Suppressor macrophage treated with lipopolysaccharide for 1 hour (primary cell): ENCODE measurements at regions not wholly inside any gene's neighbourhood (a gene's known extent, or its start where the extent isn't known, plus 50 kb on each side); places are given as distances from the start of the nearest gene placed in this dataset.
A peak's percentile ranks its signal among the peaks of the same experiment; 100 is the strongest.
"Not testable (repeated sequence)": the region's sequence is repeated elsewhere in the genome, so short reads cannot be mapped to it uniquely, and the experiment has no call there.

Source experiments
- DNase-seq, 3 donors: peaks; one replicate each; pipeline ENCODE4 v3.0.0-alpha.2; 2020 to 2022

GRCh38 chr7:115241151-115241550 is 319.3 kb downstream of the MDFIC start:
- DNase-seq, result no peak

- DNase-seq, result no peak
These were observed 318.3 kb downstream of the MDFIC start for GRCh38 chr7:115240242-115240641.

- no peak for DNase-seq
These were observed 313.2 kb downstream of the MDFIC start for GRCh38 chr7:115235075-115235474.

GRCh38 chr7:115233809-115234208 is 311.9 kb downstream of the MDFIC start:
- no peak for DNase-seq

GRCh38 chr7:115232041-115232440 is 310.1 kb downstream of the MDFIC start:
- no peak for DNase-seq

- peak; percentile 43 to 69 (median 67) for DNase-seq
These were observed 309.1 kb downstream of the MDFIC start for GRCh38 chr7:115230882-115231571.

GRCh38 chr7:115229401-115230105 is 307.7 kb downstream of the MDFIC start:
- no peak for DNase-seq

- DNase-seq, result no peak
These were observed 305.8 kb downstream of the MDFIC start for GRCh38 chr7:115227473-115228235.

GRCh38 chr7:115226410-115226809 is 304.5 kb downstream of the MDFIC start:
- DNase-seq, result no peak

- DNase-seq, result no peak
These were observed 303.0 kb downstream of the MDFIC start for GRCh38 chr7:115224922-115225321.

- DNase-seq, result no peak
These were observed 302.1 kb downstream of the MDFIC start for GRCh38 chr7:115223959-115224358.

- no peak for DNase-seq
These were observed 299.6 kb downstream of the MDFIC start for GRCh38 chr7:115221456-115221855.

GRCh38 chr7:115218076-115218475 is 296.2 kb downstream of the MDFIC start:
- no peak for DNase-seq

- peak; percentile 6 to 39 (median 29) for DNase-seq
These were observed 295.5 kb downstream of the MDFIC start for GRCh38 chr7:115217373-115217772.

GRCh38 chr7:115216652-115217051 is 294.8 kb downstream of the MDFIC start:
- DNase-seq, result no peak

- no peak for DNase-seq
These were observed 289.3 kb downstream of the MDFIC start for GRCh38 chr7:115211171-115211570.

- no peak for DNase-seq
These were observed 288.7 kb downstream of the MDFIC start for GRCh38 chr7:115210552-115210951.

GRCh38 chr7:115208710-115209560 is 287.0 kb downstream of the MDFIC start:
- DNase-seq, result no peak

GRCh38 chr7:115206374-115206773 is 284.5 kb downstream of the MDFIC start:
- not testable (repeated sequence) for DNase-seq

- DNase-seq, result no peak
These were observed 276.2 kb downstream of the MDFIC start for GRCh38 chr7:115198143-115198542.

GRCh38 chr7:115195208-115195607 is 273.3 kb downstream of the MDFIC start:
- no peak for DNase-seq

GRCh38 chr7:115191526-115191925 is 269.6 kb downstream of the MDFIC start:
- DNase-seq, result no peak
